ENCODE measurements at regions not wholly inside any gene's neighbourhood (a gene's known extent, or its start where the extent isn't known, plus 50 kb on each side); places are given as distances from the start of the nearest gene placed in this dataset.

DNA sequence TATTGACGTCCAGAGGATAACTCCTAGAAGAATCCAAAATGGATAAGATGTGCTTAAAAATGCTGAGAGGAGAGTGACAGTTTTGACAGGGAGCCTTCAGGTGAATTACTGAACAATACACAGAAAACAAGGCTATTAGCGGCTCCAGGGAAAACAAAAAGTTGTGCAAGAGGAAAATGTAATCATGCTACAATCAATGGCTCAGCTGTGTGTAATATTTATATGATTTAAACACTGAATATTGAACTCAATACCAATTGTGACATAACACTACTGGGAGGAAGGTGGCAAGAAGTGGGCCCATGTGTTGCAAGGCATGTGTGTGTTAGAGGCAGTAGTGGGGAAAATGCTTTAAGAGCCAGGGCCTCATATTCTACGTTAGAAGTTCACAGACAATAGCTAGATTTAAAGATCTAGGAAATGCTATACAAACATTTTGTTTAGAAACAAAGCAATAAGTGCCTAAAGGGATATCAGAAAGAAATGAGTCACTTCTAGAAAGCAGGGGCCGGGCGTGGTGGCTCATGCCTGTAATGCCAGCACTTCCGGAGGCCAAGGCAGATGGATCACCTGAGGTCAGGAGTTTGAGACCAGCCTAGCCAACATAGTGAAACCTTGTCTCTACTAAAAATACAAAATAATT is 253.2 kb upstream of the IRX5 start:
- no peak for DNase-seq (ENCODE audit: low spot score)

DNA sequence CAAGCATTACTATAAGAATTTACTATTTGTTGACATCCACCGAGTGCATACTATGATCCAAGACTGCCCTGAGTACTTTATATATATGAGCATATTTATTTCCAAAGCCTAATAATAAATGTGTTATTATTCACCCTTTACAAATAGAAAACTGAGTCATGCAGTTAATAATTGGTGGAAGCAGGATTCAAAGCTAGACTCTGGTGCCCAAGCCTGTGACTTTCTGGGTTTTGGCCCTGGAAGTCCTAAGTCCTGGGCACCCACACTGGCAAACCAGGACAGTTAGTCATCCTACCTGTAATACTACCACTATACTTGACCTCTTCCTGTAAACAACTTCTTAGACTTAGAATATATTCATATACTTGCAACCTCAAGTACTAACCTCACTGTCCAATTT is 257.4 kb upstream of the IRX5 start:
- no peak for DNase-seq (ENCODE audit: low spot score)

DNA sequence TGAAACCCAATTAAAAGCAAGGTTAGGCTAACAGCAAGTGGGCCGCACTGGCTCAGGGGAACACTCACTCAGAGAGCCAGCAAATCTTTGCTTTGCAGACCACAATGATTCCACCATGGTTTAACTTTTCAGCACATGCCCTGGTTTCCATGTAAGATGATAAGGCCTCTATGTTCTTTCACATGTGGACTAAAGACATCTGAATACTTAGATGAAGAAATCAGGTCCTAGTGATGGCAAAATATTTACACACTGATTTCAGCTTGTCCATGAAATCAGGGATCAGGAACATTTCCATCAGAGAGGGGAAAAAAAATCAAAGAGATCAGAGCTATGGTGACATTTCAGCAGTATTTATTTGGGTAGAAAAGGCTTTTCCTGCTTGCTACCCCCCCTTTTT is 258.2 kb upstream of the IRX5 start:
- no peak for DNase-seq (ENCODE audit: low spot score)

DNA sequence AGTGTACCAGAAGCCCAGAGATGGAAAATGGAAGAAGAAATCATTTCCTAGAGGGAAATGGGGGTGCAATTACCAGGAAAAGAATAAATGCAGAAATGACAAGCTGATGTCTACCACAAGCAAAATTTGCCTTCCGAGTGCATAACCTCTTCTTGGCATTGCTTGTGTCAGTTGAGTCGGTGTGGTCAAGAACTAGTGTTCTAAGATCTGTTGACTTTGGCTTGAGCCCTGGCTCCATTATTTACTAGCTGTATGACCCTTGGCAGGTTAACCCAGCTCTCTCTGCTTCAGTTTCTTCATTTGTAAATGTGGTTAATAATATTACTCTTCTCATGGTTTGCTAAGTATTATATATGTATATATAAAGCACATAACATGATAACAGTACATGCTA is 273.0 kb upstream of the IRX5 start:
- DNase-seq (ENCODE audit: low spot score) = no peak

DNA sequence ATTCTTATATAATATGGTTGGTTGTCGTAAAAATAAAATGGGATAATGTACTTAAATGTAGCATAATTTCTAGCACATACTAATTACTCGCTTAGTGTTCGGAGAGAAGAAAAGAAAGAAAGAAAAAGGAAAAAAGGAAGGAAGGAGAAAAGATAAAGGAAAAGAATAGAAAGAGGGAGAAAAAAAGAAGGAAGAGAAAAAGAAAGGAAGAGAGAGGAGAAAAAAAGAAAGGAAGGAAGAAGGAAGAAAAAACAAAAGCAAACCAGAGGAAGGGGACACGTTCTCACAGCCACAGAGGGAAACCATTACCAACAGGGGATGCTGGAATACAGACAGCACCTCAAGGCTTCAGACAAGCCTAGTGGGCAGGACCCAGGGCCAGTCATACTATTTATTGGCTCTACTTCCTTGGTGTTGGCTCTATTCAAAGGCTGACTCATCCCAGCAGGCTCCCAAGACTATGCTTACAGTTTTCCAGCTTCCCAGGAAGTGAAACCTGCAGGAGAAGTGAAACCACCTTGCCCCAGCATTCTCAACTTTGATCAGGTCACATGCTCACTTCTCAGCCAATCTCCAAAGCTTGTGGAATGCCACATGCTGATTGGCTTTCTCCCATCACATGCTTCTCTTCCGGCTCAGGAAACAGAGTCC is 273.5 kb upstream of the IRX5 start:
- peak; percentile 24 for DNase-seq (ENCODE audit: low spot score)

GRCh38 chr16:54655121-54655590 is 275.5 kb upstream of the IRX5 start:
- no peak for DNase-seq (ENCODE audit: low spot score)

DNA sequence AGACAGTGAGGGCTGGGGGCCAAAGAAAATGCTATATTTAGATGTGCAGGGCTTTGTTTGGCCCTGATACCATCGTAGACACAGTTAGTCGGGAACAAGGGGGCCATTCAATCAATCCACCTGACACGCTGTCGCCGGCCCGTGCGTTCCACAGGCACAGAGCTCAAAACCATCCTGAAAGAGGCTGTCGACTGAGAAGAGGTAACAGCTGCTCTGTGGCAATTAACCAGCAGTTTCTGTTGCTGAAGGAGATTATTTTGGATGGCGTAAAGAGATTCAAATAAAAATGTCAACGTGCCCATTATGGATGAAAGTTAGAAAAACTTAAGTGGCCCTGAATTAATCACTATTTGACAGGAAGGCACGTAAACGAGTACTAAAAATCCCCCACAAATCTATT is 276.2 kb upstream of the IRX5 start:
- DNase-seq (ENCODE audit: low spot score) = no peak

- no peak for DNase-seq (ENCODE audit: low spot score)
Measured at GRCh38 chr16:54652201-54652770, 278.4 kb upstream of the IRX5 start.

- DNase-seq (ENCODE audit: low spot score) = no peak
Measured at GRCh38 chr16:54651440-54652195, 279.0 kb upstream of the IRX5 start.

GRCh38 chr16:54649876-54650275 is 280.8 kb upstream of the IRX5 start:
- DNase-seq (ENCODE audit: low spot score) = no peak

GRCh38 chr16:54648575-54648974 is 282.1 kb upstream of the IRX5 start:
- no peak for DNase-seq (ENCODE audit: low spot score)

- DNase-seq (ENCODE audit: low spot score) = peak; percentile 34
Measured at GRCh38 chr16:54647725-54648221, 282.9 kb upstream of the IRX5 start.

GRCh38 chr16:54647216-54647615 is 283.4 kb upstream of the IRX5 start:
- DNase-seq (ENCODE audit: low spot score) = no peak

GRCh38 chr16:54645345-54645744 is 285.3 kb upstream of the IRX5 start:
- DNase-seq (ENCODE audit: low spot score) = no peak

DNA sequence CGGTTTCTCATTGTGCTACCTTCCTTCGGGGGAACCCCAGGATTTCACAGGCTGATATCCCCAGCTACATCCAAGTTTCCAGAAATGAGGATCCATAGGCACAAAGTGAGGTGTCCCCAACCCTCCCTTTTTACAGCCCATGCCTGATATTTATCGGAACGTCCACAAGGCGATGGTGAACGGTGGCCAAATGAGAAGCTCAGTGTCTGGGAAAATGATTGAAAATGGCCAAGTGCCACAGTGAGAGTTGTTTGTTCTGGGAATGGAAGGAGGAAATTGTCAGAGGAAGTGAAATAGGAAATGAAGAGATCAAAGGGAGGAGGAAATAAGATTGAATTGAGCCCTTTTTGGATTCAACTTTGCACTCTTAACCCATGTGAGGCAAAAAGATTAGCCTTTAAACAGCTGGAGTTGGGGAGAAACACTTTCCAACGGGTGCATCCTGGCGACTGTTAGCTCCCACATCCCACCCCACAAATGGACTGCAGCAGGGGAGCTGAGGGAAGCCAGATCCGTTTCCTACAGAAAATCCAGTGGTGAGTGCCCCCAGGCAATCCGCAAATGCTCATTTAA is 294.4 kb upstream of the IRX5 start:
- no peak for DNase-seq (ENCODE audit: low spot score)

DNA sequence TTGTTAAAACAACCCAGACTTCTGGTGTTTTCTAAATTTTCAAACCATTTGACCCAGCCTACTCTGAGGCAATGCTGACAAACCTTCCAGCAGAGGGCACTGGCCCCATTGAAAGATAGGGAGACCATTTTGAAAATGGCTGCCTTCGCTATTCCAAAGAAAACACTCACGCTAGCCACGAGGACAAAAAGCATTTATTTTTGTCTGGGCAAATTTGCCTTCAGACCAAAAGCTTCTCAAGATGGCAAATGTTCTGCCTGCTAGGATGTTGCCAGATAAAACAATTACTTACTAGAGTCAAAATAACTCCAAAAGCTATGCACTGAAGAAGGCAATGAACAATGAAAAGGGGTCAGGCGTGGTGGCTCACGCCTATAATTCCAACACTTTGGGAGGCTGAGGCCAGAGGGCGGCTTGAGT is 296.7 kb upstream of the IRX5 start:
- no peak for DNase-seq (ENCODE audit: low spot score)

- no peak for DNase-seq (ENCODE audit: low spot score)
Measured at GRCh38 chr16:54632322-54633220, 298.1 kb upstream of the IRX5 start.

DNA sequence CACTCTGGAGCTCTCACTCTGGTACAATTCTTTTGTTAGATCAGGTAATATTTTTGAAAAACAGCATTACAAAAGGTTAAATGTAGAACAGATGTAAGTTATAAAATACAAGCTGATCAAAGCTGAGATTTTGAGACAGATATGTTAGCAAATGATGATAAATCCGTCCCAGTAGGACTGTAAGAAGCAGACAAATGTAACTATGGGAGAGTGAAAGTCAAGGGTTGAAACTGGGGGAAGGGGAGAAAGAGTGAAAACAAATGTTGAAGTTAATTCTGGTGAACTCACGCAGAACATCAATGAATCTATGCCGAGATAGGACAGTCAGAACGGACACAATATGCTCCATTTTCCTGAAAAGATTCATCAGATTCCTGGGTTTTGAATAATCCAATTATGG is 298.9 kb upstream of the IRX5 start:
- DNase-seq (ENCODE audit: low spot score) = no peak

DNA sequence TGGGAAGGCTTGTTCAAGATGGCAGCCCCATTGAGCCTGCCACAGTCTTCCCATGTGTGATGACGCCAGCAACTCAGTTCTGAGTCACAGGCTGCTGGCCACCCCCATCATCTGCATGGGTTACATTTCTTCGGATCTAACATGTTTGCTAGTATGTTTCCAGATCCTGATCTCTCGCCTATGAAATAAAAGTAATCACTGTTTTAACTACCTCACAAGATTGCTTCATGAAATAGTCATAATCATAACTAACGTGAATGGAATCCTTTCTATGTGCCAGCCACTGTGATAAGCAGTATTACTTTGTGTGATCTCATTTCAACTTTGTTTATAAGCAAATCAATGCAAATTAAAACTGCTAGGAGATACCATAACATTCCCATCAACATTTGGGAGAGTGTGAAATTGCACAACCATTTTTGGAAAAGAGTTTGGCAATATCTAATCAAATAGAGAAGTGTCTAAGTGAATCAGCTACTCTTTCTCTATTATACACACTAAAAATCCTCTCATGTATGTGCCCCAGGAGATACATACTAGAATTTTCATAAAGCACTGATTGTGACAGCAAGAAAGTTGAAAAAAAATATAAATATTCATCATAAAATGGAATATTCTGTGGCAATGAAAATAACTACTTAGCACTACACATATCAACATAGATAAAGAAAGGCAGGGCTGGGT is 300.2 kb upstream of the IRX5 start:
- peak; percentile 51 for DNase-seq (ENCODE audit: low spot score)

GRCh38 chr16:54628796-54629625 is 301.7 kb upstream of the IRX5 start:
- no peak for DNase-seq (ENCODE audit: low spot score)

Measured in AG20443 (cell line).